GM18873 (cell line): ENCODE measurements at regions not wholly inside any gene's neighbourhood (a gene's known extent, or its start where the extent isn't known, plus 50 kb on each side); places are given as distances from the start of the nearest gene placed in this dataset.

Experiments
- ATAC-seq: cut with Tn5 transposase; IDR thresholded peaks from one replicate; pipeline ENCODE4 v1.9.1; 2021; ENCODE audit warnings: mild to moderate bottlenecking, moderate library complexity, moderate number of reproducible peaks; ENCODE audit not compliant: unreplicated experiment, low FRiP score

- no peak for ATAC-seq
Observed at GRCh38 chr9:23496489-23497136, 329.4 kb downstream of the ELAVL2 start.

GRCh38 chr9:23497137-23497504, 328.9 kb downstream of the ELAVL2 start:
- no peak for ATAC-seq

GRCh38 chr9:23502004-23502403, 324.0 kb downstream of the ELAVL2 start:
- no peak for ATAC-seq

- ATAC-seq = no peak
Observed at GRCh38 chr9:23522952-23523351, 303.1 kb downstream of the ELAVL2 start.

- no peak for ATAC-seq
Observed at GRCh38 chr9:23524607-23525155, 301.4 kb downstream of the ELAVL2 start.

- no peak for ATAC-seq
Observed at GRCh38 chr9:23526806-23527205, 299.2 kb downstream of the ELAVL2 start.

GRCh38 chr9:23532282-23532681, 293.8 kb downstream of the ELAVL2 start:
- ATAC-seq = no peak

GRCh38 chr9:23537192-23538066, 288.6 kb downstream of the ELAVL2 start:
- ATAC-seq = no peak

- ATAC-seq = no peak
Observed at GRCh38 chr9:23538067-23538402, 288.0 kb downstream of the ELAVL2 start.

GRCh38 chr9:23538461-23539003, 287.5 kb downstream of the ELAVL2 start:
- ATAC-seq = no peak

- ATAC-seq = no peak
Observed at GRCh38 chr9:23539311-23539710, 286.7 kb downstream of the ELAVL2 start.

GRCh38 chr9:23541976-23542375, 284.1 kb downstream of the ELAVL2 start:
- no peak for ATAC-seq

GRCh38 chr9:23542438-23542837, 283.6 kb downstream of the ELAVL2 start:
- no peak for ATAC-seq

- no peak for ATAC-seq
Observed at GRCh38 chr9:23542927-23543326, 283.1 kb downstream of the ELAVL2 start.

- no peak for ATAC-seq
Observed at GRCh38 chr9:23543419-23543818, 282.6 kb downstream of the ELAVL2 start.

- no peak for ATAC-seq
Observed at GRCh38 chr9:23545728-23546127, 280.3 kb downstream of the ELAVL2 start.

GRCh38 chr9:23551311-23551721, 274.7 kb downstream of the ELAVL2 start:
- no peak for ATAC-seq

- no peak for ATAC-seq
Observed at GRCh38 chr9:23551929-23552707, 273.9 kb downstream of the ELAVL2 start.

- ATAC-seq = no peak
Observed at GRCh38 chr9:23552876-23553601, 273.0 kb downstream of the ELAVL2 start.

- ATAC-seq = no peak
Observed at GRCh38 chr9:23554686-23555085, 271.4 kb downstream of the ELAVL2 start.
